Hypothalamus (tissue), 51 donors: ENCODE measurements at regions not wholly inside any gene's neighbourhood (a gene's known extent, or its start where the extent isn't known, plus 50 kb on each side); places are given as distances from the start of the nearest gene placed in this dataset.
A peak's percentile ranks its signal among the peaks of the same experiment; 100 is the strongest.

Experiments
- DNase-seq, 51 donors: peaks; one replicate each; lab custom pipeline; 2025; lab: John Stamatoyannopoulos, UW

GRCh38 chr17:72434581-72434980 lies 313.8 kb downstream of the SOX9 start:
- DNase-seq = no peak

GRCh38 chr17:72434991-72435618 lies 314.3 kb downstream of the SOX9 start:
- no peak for DNase-seq

- DNase-seq = no peak
These were observed 318.0 kb downstream of the SOX9 start for GRCh38 chr17:72438783-72439182.

- no peak for DNase-seq
These were observed 319.2 kb downstream of the SOX9 start for GRCh38 chr17:72439893-72440502.

- DNase-seq = no peak
These were observed 320.1 kb downstream of the SOX9 start for GRCh38 chr17:72440961-72441360.

- no peak for DNase-seq
These were observed 321.1 kb downstream of the SOX9 start for GRCh38 chr17:72441909-72442308.

GRCh38 chr17:72444517-72445054 lies 323.8 kb downstream of the SOX9 start:
- DNase-seq = no peak

- peak in 30 of 51 donors; percentile 10 to 75 (median 40) for DNase-seq
These were observed 324.5 kb downstream of the SOX9 start for GRCh38 chr17:72445055-72445991.

- no peak for DNase-seq
These were observed 325.3 kb downstream of the SOX9 start for GRCh38 chr17:72446118-72446517.

GRCh38 chr17:72446525-72447250 lies 325.9 kb downstream of the SOX9 start:
- DNase-seq = no peak

GRCh38 chr17:72447251-72447640 lies 326.4 kb downstream of the SOX9 start:
- DNase-seq = no peak

GRCh38 chr17:72448019-72448418 lies 327.2 kb downstream of the SOX9 start:
- DNase-seq = no peak

GRCh38 chr17:72452286-72453173 lies 331.7 kb downstream of the SOX9 start:
- DNase-seq = no peak

GRCh38 chr17:72454342-72454741 lies 333.5 kb downstream of the SOX9 start:
- no peak for DNase-seq

- no peak for DNase-seq
These were observed 334.7 kb downstream of the SOX9 start for GRCh38 chr17:72455562-72455961.

GRCh38 chr17:72456075-72456474 lies 335.3 kb downstream of the SOX9 start:
- DNase-seq = peak in 3 of 51 donors; percentile 9 to 11 (median 10)

GRCh38 chr17:72457712-72458111 lies 336.9 kb downstream of the SOX9 start:
- no peak for DNase-seq

- DNase-seq = no peak
These were observed 337.5 kb downstream of the SOX9 start for GRCh38 chr17:72458301-72458700.

GRCh38 chr17:72460711-72461110 lies 339.9 kb downstream of the SOX9 start:
- DNase-seq = no peak

- DNase-seq = no peak
These were observed 340.9 kb downstream of the SOX9 start for GRCh38 chr17:72461757-72462156.
